ENCODE measurements at regions not wholly inside any gene's neighbourhood (a gene's known extent, or its start where the extent isn't known, plus 50 kb on each side); places are given as distances from the start of the nearest gene placed in this dataset.
"Not testable (repeated sequence)": the region's sequence is repeated elsewhere in the genome, so short reads cannot be mapped to it uniquely, and the experiment has no call there.

- TF ChIP-seq, protein P1, sequence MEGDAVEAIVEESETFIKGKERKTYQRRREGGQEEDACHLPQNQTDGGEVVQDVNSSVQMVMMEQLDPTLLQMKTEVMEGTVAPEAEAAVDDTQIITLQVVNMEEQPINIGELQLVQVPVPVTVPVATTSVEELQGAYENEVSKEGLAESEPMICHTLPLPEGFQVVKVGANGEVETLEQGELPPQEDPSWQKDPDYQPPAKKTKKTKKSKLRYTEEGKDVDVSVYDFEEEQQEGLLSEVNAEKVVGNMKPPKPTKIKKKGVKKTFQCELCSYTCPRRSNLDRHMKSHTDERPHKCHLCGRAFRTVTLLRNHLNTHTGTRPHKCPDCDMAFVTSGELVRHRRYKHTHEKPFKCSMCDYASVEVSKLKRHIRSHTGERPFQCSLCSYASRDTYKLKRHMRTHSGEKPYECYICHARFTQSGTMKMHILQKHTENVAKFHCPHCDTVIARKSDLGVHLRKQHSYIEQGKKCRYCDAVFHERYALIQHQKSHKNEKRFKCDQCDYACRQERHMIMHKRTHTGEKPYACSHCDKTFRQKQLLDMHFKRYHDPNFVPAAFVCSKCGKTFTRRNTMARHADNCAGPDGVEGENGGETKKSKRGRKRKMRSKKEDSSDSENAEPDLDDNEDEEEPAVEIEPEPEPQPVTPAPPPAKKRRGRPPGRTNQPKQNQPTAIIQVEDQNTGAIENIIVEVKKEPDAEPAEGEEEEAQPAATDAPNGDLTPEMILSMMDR (IDR thresholded peaks at IDR 0.05; ENCODE audit: extremely low read depth in 1 of 2, insufficient read depth in 1 of 2, low read depth in 1 of 2, low read length in 2 of 2), result not testable (repeated sequence)
- TF ChIP-seq EZH2 (IDR thresholded peaks at IDR 0.05; ENCODE audit: borderline replicate concordance, low read depth, low read length, severe bottlenecking), result not testable (repeated sequence)
Observed at GRCh38 chr17:20851591-20852238, 191.1 kb downstream of the USP22 start.

All from endothelial cell of umbilical vein (primary cell).